A549 (cell line): ENCODE measurements at regions not wholly inside any gene's neighbourhood (a gene's known extent, or its start where the extent isn't known, plus 50 kb on each side); places are given as distances from the start of the nearest gene placed in this dataset.
A peak's percentile ranks its signal among the peaks of the same experiment; 100 is the strongest.

Experiments used
- ATAC-seq, 2 experiments: fragments of 200-7000 bp in 1 of 2; fragments of >200 bp in 1 of 2; cut with Nextera tagmentation in 1 of 2; cut with Tn5 transposase in 1 of 2; 3 replicates each; pipeline versions ENCODE4 v1.8.0 to v1.9.1; 2018 to 2020; ENCODE audit warnings: mild to moderate bottlenecking in 1 of 2, moderate library complexity in 1 of 2
- CTCF ChIA-PET: fragments of 300-600 bp; sonication (Branson Sonifier 250); formaldehyde crosslinking; extraction: SDS; loops from one replicate; lab custom pipeline; 2021; ENCODE audit warnings: antibody characterized with exemption, inconsistent platforms; lab: Yijun Ruan, JAX
- POLR2A ChIA-PET: fragments of 350-600 bp; formaldehyde crosslinking; extraction: SDS; loops from one replicate; lab custom pipeline; 2021; ENCODE audit warnings: antibody characterized with exemption, inconsistent platforms; lab: Yijun Ruan, JAX
- DNase-seq, 2 experiments: peaks; one replicate each; pipeline versions ENCODE4 v3.0.0 to v3.0.0-alpha.2; 2011 to 2016; ENCODE audit warnings: low read depth in 1 of 2, low spot score in 1 of 2
- FAIRE-seq: peaks from 2 replicates; lab custom pipeline; 2011; peaks lifted over from hg19 to GRCh38; lab: Jason Lieb, UNC
- H3K27ac ChIP-seq, 2 experiments: fragments of >200 bp; sonication (Bioruptor Twin); formaldehyde crosslinking; 3 replicates each; pipeline ENCODE4 v1.5.1; 2016 to 2017
- H3K4me1 ChIP-seq: fragments of >200 bp; sonication (Bioruptor Twin); formaldehyde crosslinking; 3 replicates; pipeline ENCODE4 v1.6.1; 2016
- H3K4me2 ChIP-seq: fragments of >200 bp; sonication (Bioruptor Twin); formaldehyde crosslinking; 3 replicates; pipeline ENCODE4 v1.6.1; 2016
- H3K4me3 ChIP-seq: fragments of >200 bp; sonication (Bioruptor Twin); formaldehyde crosslinking; 3 replicates; pipeline ENCODE4 v1.5.1; 2016
- H3K9me3 ChIP-seq: fragments of >200 bp; sonication (Bioruptor Twin); formaldehyde crosslinking; 3 replicates; pipeline ENCODE4 v1.6.1; 2016
- CBX2 ChIP-seq: fragments of 200-600 bp; sonication (generic); IDR thresholded peaks from 2 replicates; pipeline ENCODE4 v1.6.1; 2016; ENCODE audit warnings: low read depth, mild to moderate bottlenecking, borderline replicate concordance
- CTCF ChIP-seq: fragments of >200 bp; sonication (Bioruptor Twin); formaldehyde crosslinking; IDR thresholded peaks from 3 replicates; pipeline ENCODE4 v1.5.1; 2016
- ESRRA ChIP-seq: fragments of 150-350 bp; IDR thresholded peaks from 2 replicates; pipeline ENCODE4 v1.6.1; 2014; ENCODE audit warnings: mild to moderate bottlenecking, low read length, borderline replicate concordance
- FOSL2 ChIP-seq, 2 experiments: fragments of 450-650 bp in 1 of 2; fragments of >200 bp in 1 of 2; sonication (Bioruptor Twin) in 1 of 2; formaldehyde crosslinking; IDR thresholded peaks; 2 replicates each; pipeline versions ENCODE4 v1.5.0 to v1.6.1; 2016 to 2020; ENCODE audit warnings: mild to moderate bottlenecking in 1 of 2, moderate library complexity in 1 of 2
- HOXB13 ChIP-seq: fragments of 250-450 bp; sonication (Bioruptor Pico); IDR thresholded peaks from 2 replicates; pipeline ENCODE4 v1.5.0; 2020; ENCODE audit warnings: low read depth, mild to moderate bottlenecking, moderate library complexity
- HOXB5 ChIP-seq: fragments of 250-450 bp; sonication (Bioruptor Pico); IDR thresholded peaks from 2 replicates; pipeline ENCODE4 v1.5.0; 2020; ENCODE audit warnings: mild to moderate bottlenecking, moderate library complexity
- KDM5A ChIP-seq: fragments of 200-600 bp; sonication (generic); IDR thresholded peaks from 2 replicates; pipeline ENCODE4 v1.6.1; 2016; ENCODE audit warnings: antibody characterized with exemption, mild to moderate bottlenecking
- MAFK ChIP-seq: fragments of 450-650 bp; IDR thresholded peaks from 2 replicates; pipeline ENCODE4 v1.6.1; 2014; ENCODE audit not compliant: partially characterized antibody
- MYC ChIP-seq: IDR thresholded peaks from 2 replicates; pipeline ENCODE4 v1.6.1; 2012; ENCODE audit warnings: mild to moderate bottlenecking, inconsistent platforms, low read length, improper control_type of control experiment, borderline replicate concordance
- PHF8 ChIP-seq: fragments of 200-600 bp; sonication (generic); IDR thresholded peaks from 2 replicates; pipeline ENCODE4 v1.6.1; 2016; ENCODE audit warnings: low read depth, mild to moderate bottlenecking, antibody characterized with exemption, moderate library complexity, borderline replicate concordance
- RAD21 ChIP-seq, 2 experiments: fragments of >200 bp in 1 of 2; sonication (Bioruptor Twin) in 1 of 2; formaldehyde crosslinking in 1 of 2; IDR thresholded peaks in 1 of 2; conservative IDR thresholded peaks in 1 of 2; 2 replicates in 1 of 2; 3 replicates in 1 of 2; pipeline ENCODE4 v1.6.1; 2012 to 2018; ENCODE audit warnings: inconsistent platforms in 1 of 2
- RARB ChIP-seq: fragments of 250-450 bp; sonication (Bioruptor Pico); IDR thresholded peaks from 2 replicates; pipeline ENCODE4 v1.8.0; 2021; ENCODE audit warnings: mild to moderate bottlenecking, moderate library complexity
- SMC3 ChIP-seq: fragments of >200 bp; sonication (Bioruptor Twin); formaldehyde crosslinking; IDR thresholded peaks from 3 replicates; pipeline ENCODE4 v1.6.1; 2018; ENCODE audit warnings: inconsistent platforms
- SREBF2 ChIP-seq: fragments of 450-650 bp; IDR thresholded peaks from 2 replicates; pipeline ENCODE4 v1.6.1; 2014; ENCODE audit warnings: mild to moderate bottlenecking, moderate library complexity
- ZNF302 ChIP-seq: fragments of 250-450 bp; sonication (Bioruptor Pico); IDR thresholded peaks from 2 replicates; pipeline ENCODE4 v1.9.0; 2021; ENCODE audit warnings: inconsistent platforms, mild to moderate bottlenecking, moderate library complexity
- WGBS: methylation state at CpG from one replicate; pipeline ENCODE4 v1.1.6; 2017; ENCODE audit errors: missing lambda C conversion rate; 5-methylcytosine and 5-hydroxymethylcytosine counted together
- TF ChIP-seq, protein P1 (sequence below): IDR thresholded peaks from 2 replicates; pipeline ENCODE4 v1.6.1; 2012
- TF ChIP-seq, protein P2 (sequence below): IDR thresholded peaks from 2 replicates; pipeline ENCODE4 v1.6.1; 2012
- TF ChIP-seq, protein P3 (sequence below): fragments of 200-600 bp; sonication (generic); IDR thresholded peaks from 2 replicates; pipeline ENCODE4 v1.6.1; 2016; ENCODE audit warnings: antibody characterized with exemption, mild to moderate bottlenecking, moderate library complexity

- WGBS: 70% methylated on average over 5 of the region's 5 CpGs
- FAIRE-seq: no peak
- DNase-seq: no peak
- no peaks in the 10 kb centered on the region for H3K9me3 ChIP-seq
- no peak overlapping the region for H3K27ac ChIP-seq
- ChIA-PET POLR2A (no interaction called here), CTCF (no interaction called here)
- H3K4me3 ChIP-seq: no peak overlapping the region
- H3K4me1 ChIP-seq: peaks cover 14% of the 10 kb centered on the region
- no peak for ATAC-seq
- TF ChIP-seq ZNF302 (CRISPR knock-in tag) (no peak), RARB (CRISPR knock-in tag) (no peak), CBX2 (no peak), FOSL2 (IDR thresholded peaks at IDR 0.05) (no peak), FOSL2 (CRISPR knock-in tag; IDR thresholded peaks at IDR 0.05) (no peak)
- TF ChIP-seq, protein P1, sequence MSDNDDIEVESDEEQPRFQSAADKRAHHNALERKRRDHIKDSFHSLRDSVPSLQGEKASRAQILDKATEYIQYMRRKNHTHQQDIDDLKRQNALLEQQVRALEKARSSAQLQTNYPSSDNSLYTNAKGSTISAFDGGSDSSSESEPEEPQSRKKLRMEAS: no peak
- H3K4me2 ChIP-seq: no peak overlapping the region
Measured at GRCh38 chr6:9543649-9544048, 871.2 kb downstream of the TFAP2A start.

GRCh38 chr6:9540534-9541126 lies 874.2 kb downstream of the TFAP2A start:
- Histone ChIP-seq H3K4me1 (peaks cover 20% of the 10 kb centered on the region), H3K4me3 (no peak overlapping the region), H3K9me3 (no peaks in the 10 kb centered on the region), H3K27ac (no peak overlapping the region), H3K4me2 (no peak overlapping the region)
- ChIA-PET CTCF (no interaction called here), POLR2A (no interaction called here)
- FAIRE-seq: no peak
- WGBS: 74% methylated on average over 2 of the region's 2 CpGs
- TF ChIP-seq RAD21 (conservative IDR thresholded peaks at IDR 0.05 in 1 of 2, IDR thresholded peaks at IDR 0.05 in 1 of 2) (peak; percentile 50 to 51), SREBF2 (no peak), MAFK (peak; percentile 11), CTCF (peak; percentile 52; the same call in 2 of the 3 replicates), SMC3 (peak; percentile 51), ESRRA (no peak)
- TF ChIP-seq, protein P2, sequence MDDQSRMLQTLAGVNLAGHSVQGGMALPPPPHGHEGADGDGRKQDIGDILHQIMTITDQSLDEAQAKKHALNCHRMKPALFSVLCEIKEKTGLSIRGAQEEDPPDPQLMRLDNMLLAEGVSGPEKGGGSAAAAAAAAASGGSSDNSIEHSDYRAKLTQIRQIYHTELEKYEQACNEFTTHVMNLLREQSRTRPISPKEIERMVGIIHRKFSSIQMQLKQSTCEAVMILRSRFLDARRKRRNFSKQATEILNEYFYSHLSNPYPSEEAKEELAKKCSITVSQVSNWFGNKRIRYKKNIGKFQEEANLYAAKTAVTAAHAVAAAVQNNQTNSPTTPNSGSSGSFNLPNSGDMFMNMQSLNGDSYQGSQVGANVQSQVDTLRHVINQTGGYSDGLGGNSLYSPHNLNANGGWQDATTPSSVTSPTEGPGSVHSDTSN: no peak
- TF ChIP-seq, protein P1: no peak
- DNase-seq: peak; percentile 11 to 49
- peak in 1 of 2 experiments; percentile 42; a peak in 2 of 6 replicates for ATAC-seq

- ATAC-seq (no peak), FAIRE-seq (no peak), DNase-seq (no peak)
- no peaks in the 10 kb centered on the region for H3K9me3 ChIP-seq
- no peak overlapping the region for H3K4me3 ChIP-seq
- H3K4me2 ChIP-seq: no peak overlapping the region
- TF ChIP-seq HOXB5 (CRISPR knock-in tag) (no peak), HOXB13 (CRISPR knock-in tag) (no peak), PHF8 (no peak), SMC3 (no peak), KDM5A (no peak), SREBF2 (no peak), MYC (no peak)
- TF ChIP-seq, protein P3, sequence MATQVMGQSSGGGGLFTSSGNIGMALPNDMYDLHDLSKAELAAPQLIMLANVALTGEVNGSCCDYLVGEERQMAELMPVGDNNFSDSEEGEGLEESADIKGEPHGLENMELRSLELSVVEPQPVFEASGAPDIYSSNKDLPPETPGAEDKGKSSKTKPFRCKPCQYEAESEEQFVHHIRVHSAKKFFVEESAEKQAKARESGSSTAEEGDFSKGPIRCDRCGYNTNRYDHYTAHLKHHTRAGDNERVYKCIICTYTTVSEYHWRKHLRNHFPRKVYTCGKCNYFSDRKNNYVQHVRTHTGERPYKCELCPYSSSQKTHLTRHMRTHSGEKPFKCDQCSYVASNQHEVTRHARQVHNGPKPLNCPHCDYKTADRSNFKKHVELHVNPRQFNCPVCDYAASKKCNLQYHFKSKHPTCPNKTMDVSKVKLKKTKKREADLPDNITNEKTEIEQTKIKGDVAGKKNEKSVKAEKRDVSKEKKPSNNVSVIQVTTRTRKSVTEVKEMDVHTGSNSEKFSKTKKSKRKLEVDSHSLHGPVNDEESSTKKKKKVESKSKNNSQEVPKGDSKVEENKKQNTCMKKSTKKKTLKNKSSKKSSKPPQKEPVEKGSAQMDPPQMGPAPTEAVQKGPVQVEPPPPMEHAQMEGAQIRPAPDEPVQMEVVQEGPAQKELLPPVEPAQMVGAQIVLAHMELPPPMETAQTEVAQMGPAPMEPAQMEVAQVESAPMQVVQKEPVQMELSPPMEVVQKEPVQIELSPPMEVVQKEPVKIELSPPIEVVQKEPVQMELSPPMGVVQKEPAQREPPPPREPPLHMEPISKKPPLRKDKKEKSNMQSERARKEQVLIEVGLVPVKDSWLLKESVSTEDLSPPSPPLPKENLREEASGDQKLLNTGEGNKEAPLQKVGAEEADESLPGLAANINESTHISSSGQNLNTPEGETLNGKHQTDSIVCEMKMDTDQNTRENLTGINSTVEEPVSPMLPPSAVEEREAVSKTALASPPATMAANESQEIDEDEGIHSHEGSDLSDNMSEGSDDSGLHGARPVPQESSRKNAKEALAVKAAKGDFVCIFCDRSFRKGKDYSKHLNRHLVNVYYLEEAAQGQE: no peak
- peaks cover 24% of the 10 kb centered on the region for H3K4me1 ChIP-seq
- CTCF ChIA-PET: no interaction called here
- POLR2A ChIA-PET: no interaction called here
- H3K27ac ChIP-seq: no peak overlapping the region
Measured at GRCh38 chr6:9540126-9540525, 874.7 kb downstream of the TFAP2A start.
